HL-60 (cell line): ENCODE measurements at regions not wholly inside any gene's neighbourhood (a gene's known extent, or its start where the extent isn't known, plus 50 kb on each side); places are given as distances from the start of the nearest gene placed in this dataset.

Source experiments
- CTCF ChIP-seq: IDR thresholded peaks from one replicate; pipeline ENCODE4 v1.5.1; 2011; ENCODE audit warnings: low read length, control low read depth, inconsistent platforms; ENCODE audit not compliant: insufficient read depth
- GABPA ChIP-seq: IDR thresholded peaks from 2 replicates; pipeline ENCODE4 v1.6.1; 2012; ENCODE audit warnings: low read depth
- REST ChIP-seq: IDR thresholded peaks from 2 replicates; pipeline ENCODE4 v1.6.1; 2012; ENCODE audit warnings: low read depth; ENCODE audit not compliant: insufficient replicate concordance

- no peak for TF ChIP-seq CTCF
- no peak for TF ChIP-seq GABPA
- no peak for TF ChIP-seq REST
These were observed 166.1 kb upstream of the CST7 start for GRCh38 chr20:24782801-24783630.
